Body of pancreas (tissue), 4 donors: ENCODE measurements at regions not wholly inside any gene's neighbourhood (a gene's known extent, or its start where the extent isn't known, plus 50 kb on each side); places are given as distances from the start of the nearest gene placed in this dataset.

Experiments used
- POLR2A ChIP-seq, 3 donors: fragments of 450-650 bp; IDR thresholded peaks; one replicate each; pipeline ENCODE4 v1.6.1; 2016; ENCODE audit warnings: antibody characterized with exemption in 3 of 3, mild to moderate bottlenecking in 2 of 3
- TF ChIP-seq, protein P1 (sequence below), 7 experiments: fragments of 450-650 bp in 4 of 7; fragments of 200-600 bp in 3 of 7; sonication (generic) in 3 of 7; IDR thresholded peaks; one replicate each; pipeline ENCODE4 v1.5.1; 2016 to 2019; ENCODE audit warnings: antibody characterized with exemption in 7 of 7

- TF ChIP-seq, protein P1, sequence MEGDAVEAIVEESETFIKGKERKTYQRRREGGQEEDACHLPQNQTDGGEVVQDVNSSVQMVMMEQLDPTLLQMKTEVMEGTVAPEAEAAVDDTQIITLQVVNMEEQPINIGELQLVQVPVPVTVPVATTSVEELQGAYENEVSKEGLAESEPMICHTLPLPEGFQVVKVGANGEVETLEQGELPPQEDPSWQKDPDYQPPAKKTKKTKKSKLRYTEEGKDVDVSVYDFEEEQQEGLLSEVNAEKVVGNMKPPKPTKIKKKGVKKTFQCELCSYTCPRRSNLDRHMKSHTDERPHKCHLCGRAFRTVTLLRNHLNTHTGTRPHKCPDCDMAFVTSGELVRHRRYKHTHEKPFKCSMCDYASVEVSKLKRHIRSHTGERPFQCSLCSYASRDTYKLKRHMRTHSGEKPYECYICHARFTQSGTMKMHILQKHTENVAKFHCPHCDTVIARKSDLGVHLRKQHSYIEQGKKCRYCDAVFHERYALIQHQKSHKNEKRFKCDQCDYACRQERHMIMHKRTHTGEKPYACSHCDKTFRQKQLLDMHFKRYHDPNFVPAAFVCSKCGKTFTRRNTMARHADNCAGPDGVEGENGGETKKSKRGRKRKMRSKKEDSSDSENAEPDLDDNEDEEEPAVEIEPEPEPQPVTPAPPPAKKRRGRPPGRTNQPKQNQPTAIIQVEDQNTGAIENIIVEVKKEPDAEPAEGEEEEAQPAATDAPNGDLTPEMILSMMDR (IDR thresholded peaks at IDR 0.05), result no peak
- TF ChIP-seq POLR2A (IDR thresholded peaks at IDR 0.05), result no peak
Observed at GRCh38 chr1:163973586-163973985, 585.4 kb upstream of the PBX1 start.
